Upper lobe of right lung (tissue), 1 donor: ENCODE measurements at regions not wholly inside any gene's neighbourhood (a gene's known extent, or its start where the extent isn't known, plus 50 kb on each side); places are given as distances from the start of the nearest gene placed in this dataset.

Experiments
- ATAC-seq: fragments of 200-7000 bp; cut with Tn5 transposase; one replicate; pipeline ENCODE4 v1.9.1; 2020; ENCODE audit warnings: mild to moderate bottlenecking, moderate library complexity
- DNase-seq: peaks from one replicate; pipeline ENCODE4 v3.0.0-alpha.2; 2020
- H3K27ac ChIP-seq: fragments of 200-600 bp; one replicate; pipeline ENCODE4 v1.8.0; 2022
- H3K27me3 ChIP-seq: fragments of 200-600 bp; one replicate; pipeline ENCODE4 v1.8.0; 2022; ENCODE audit warnings: mild to moderate bottlenecking
- H3K36me3 ChIP-seq: fragments of 200-600 bp; one replicate; pipeline ENCODE4 v1.8.0; 2022
- H3K4me1 ChIP-seq: fragments of 200-600 bp; one replicate; pipeline ENCODE4 v1.8.0; 2022
- H3K4me3 ChIP-seq: fragments of 200-600 bp; one replicate; pipeline ENCODE4 v1.8.0; 2022; ENCODE audit warnings: mild to moderate bottlenecking
- H3K9me3 ChIP-seq: fragments of 200-600 bp; one replicate; pipeline ENCODE4 v1.8.0; 2022
- CTCF ChIP-seq: fragments of 200-600 bp; IDR thresholded peaks from one replicate; pipeline ENCODE4 v1.8.0; 2022; ENCODE audit warnings: antibody characterized with exemption
- intact Hi-C: fragments of 100-400 bp; cut with DNase I; formaldehyde crosslinking; loops from one replicate; pipeline ENCODE4 v1.11.0; 2022
- donor health status: DM: no; HTN: yes; CAD: no; lungs with severe emphysema.

GRCh38 chr2:203814661-203815540 is 52.7 kb upstream of the CTLA4 start:
- DNase-seq (peak; percentile 73), ATAC-seq (peak; percentile 86)
- Histone ChIP-seq H3K9me3 (no peaks in the 10 kb centered on the region), H3K36me3 (no peaks in the 10 kb centered on the region), H3K4me3 (no peak overlapping the region), H3K27me3 (no peaks in the 10 kb centered on the region), H3K4me1 (peaks cover 24% of the 10 kb centered on the region), H3K27ac (no peak overlapping the region)
- peak; percentile 85 for TF ChIP-seq CTCF
- intact Hi-C loops = loop anchor here (10.0 kb wide), 1 partner anchor 330 kb away; no protein-coding TSS in a partner anchor

- Histone ChIP-seq H3K4me3 (no peak overlapping the region), H3K4me1 (peaks cover 24% of the 10 kb centered on the region), H3K27me3 (no peaks in the 10 kb centered on the region), H3K36me3 (no peaks in the 10 kb centered on the region), H3K9me3 (no peaks in the 10 kb centered on the region), H3K27ac (no peak overlapping the region)
- no peak for ATAC-seq
- no peak for DNase-seq
- TF ChIP-seq CTCF = no peak
- intact Hi-C loops = loop anchor here (10.0 kb wide), 1 partner anchor 331 kb away; no protein-coding TSS in a partner anchor
These were observed 52.1 kb upstream of the CTLA4 start for GRCh38 chr2:203815541-203815898.

GRCh38 chr2:203817147-203817546 is 50.4 kb upstream of the CTLA4 start:
- intact Hi-C loops = loop anchor here (10.0 kb wide), 1 partner anchor 332 kb away; no protein-coding TSS in a partner anchor
- Histone ChIP-seq H3K27me3 (no peaks in the 10 kb centered on the region), H3K36me3 (no peaks in the 10 kb centered on the region), H3K4me1 (peaks cover 16% of the 10 kb centered on the region), H3K27ac (no peak overlapping the region), H3K9me3 (no peaks in the 10 kb centered on the region), H3K4me3 (no peak overlapping the region)
- DNase-seq = no peak
- TF ChIP-seq CTCF = no peak
- ATAC-seq = no peak
